GM18951 (cell line): ENCODE measurements at regions not wholly inside any gene's neighbourhood (a gene's known extent, or its start where the extent isn't known, plus 50 kb on each side); places are given as distances from the start of the nearest gene placed in this dataset.

ENCODE experiments used
- POLR2A ChIP-seq: IDR thresholded peaks from 4 replicates; pipeline ENCODE4 v1.6.1; 2011; ENCODE audit warnings: mild to moderate bottlenecking; ENCODE audit not compliant: insufficient read length, insufficient read depth; ENCODE audit errors: extremely low read depth
- in situ Hi-C: fragments of 300-500 bp; cut with MboI; formaldehyde crosslinking; loops from one replicate; pipeline ENCODE4 v1.12.0; 2022; ENCODE audit warnings: low sequenced_read_pairs, mixed read lengths, inconsistent platforms; ENCODE audit not compliant: unreplicated experiment

GRCh38 chr14:54220071-54220703, 176.6 kb upstream of the CDKN3 start:
- no peak for TF ChIP-seq POLR2A
- in situ Hi-C loops: no loop called here

GRCh38 chr14:54220704-54221431, 175.9 kb upstream of the CDKN3 start:
- TF ChIP-seq POLR2A: no peak
- in situ Hi-C loops: no loop called here

- TF ChIP-seq POLR2A: no peak
- in situ Hi-C loops: no loop called here
These were observed 175.4 kb upstream of the CDKN3 start for GRCh38 chr14:54221432-54221803.

GRCh38 chr14:54221971-54222370, 174.8 kb upstream of the CDKN3 start:
- TF ChIP-seq POLR2A: no peak
- in situ Hi-C loops: no loop called here

GRCh38 chr14:54223831-54224402, 172.9 kb upstream of the CDKN3 start:
- no peak for TF ChIP-seq POLR2A
- in situ Hi-C loops: no loop called here

GRCh38 chr14:54225457-54226060, 171.2 kb upstream of the CDKN3 start:
- no peak for TF ChIP-seq POLR2A
- in situ Hi-C loops: no loop called here

- in situ Hi-C loops: no loop called here
- no peak for TF ChIP-seq POLR2A
These were observed 170.7 kb upstream of the CDKN3 start for GRCh38 chr14:54226103-54226502.

GRCh38 chr14:54226558-54226957, 170.2 kb upstream of the CDKN3 start:
- in situ Hi-C loops: no loop called here
- no peak for TF ChIP-seq POLR2A

- TF ChIP-seq POLR2A: no peak
- in situ Hi-C loops: no loop called here
These were observed 167.7 kb upstream of the CDKN3 start for GRCh38 chr14:54229136-54229535.

- in situ Hi-C loops: no loop called here
- no peak for TF ChIP-seq POLR2A
These were observed 166.2 kb upstream of the CDKN3 start for GRCh38 chr14:54230645-54231044.

GRCh38 chr14:54232735-54233134, 164.1 kb upstream of the CDKN3 start:
- in situ Hi-C loops: no loop called here
- no peak for TF ChIP-seq POLR2A

GRCh38 chr14:54241517-54241916, 155.3 kb upstream of the CDKN3 start:
- no peak for TF ChIP-seq POLR2A
- in situ Hi-C loops: no loop called here

- in situ Hi-C loops: no loop called here
- TF ChIP-seq POLR2A: no peak
These were observed 145.5 kb upstream of the CDKN3 start for GRCh38 chr14:54251356-54251755.
